ENCODE measurements at regions not wholly inside any gene's neighbourhood (a gene's known extent, or its start where the extent isn't known, plus 50 kb on each side); places are given as distances from the start of the nearest gene placed in this dataset.

- Mint-ChIP-seq H3K27me3 (no peaks in the 10 kb centered on the region), H3K36me3 (ENCODE audit: low read depth) (no peaks in the 10 kb centered on the region), H3K4me3 (no peak overlapping the region), H3K4me1 (ENCODE audit: low read depth) (no peaks in the 10 kb centered on the region), H3K9me3 (no peaks in the 10 kb centered on the region), H3K27ac (no peak overlapping the region)
- no peak for TF ChIP-seq CTCF (IDR thresholded peaks at IDR 0.05)
- ATAC-seq, result no peak
- ChIA-PET POLR2A (no interaction called here), CTCF (interaction anchor here (0.6 kb wide), 1 partner anchor 53 kb away, joined by 3 read pairs; no protein-coding TSS in a partner anchor)
- intact Hi-C loops (cut with micrococcal nuclease), result no loop called here
- DNase-seq, result no peak
These were observed 126.8 kb upstream of the MAP1LC3B2 start for GRCh38 chr12:116432314-116432750.

- H3K27ac Mint-ChIP-seq, result no peak overlapping the region
- intact Hi-C loops (cut with micrococcal nuclease), result no loop called here
- ChIA-PET CTCF (no interaction called here), POLR2A (no interaction called here)
- no peaks in the 10 kb centered on the region for H3K9me3 Mint-ChIP-seq
- ATAC-seq, result no peak
- TF ChIP-seq CTCF (IDR thresholded peaks at IDR 0.05), result no peak
- H3K27me3 Mint-ChIP-seq, result no peaks in the 10 kb centered on the region
- H3K4me3 Mint-ChIP-seq, result no peak overlapping the region
- no peak for DNase-seq
- H3K4me1 Mint-ChIP-seq (ENCODE audit: low read depth), result no peaks in the 10 kb centered on the region
- H3K36me3 Mint-ChIP-seq (ENCODE audit: low read depth), result no peaks in the 10 kb centered on the region
These were observed 125.9 kb upstream of the MAP1LC3B2 start for GRCh38 chr12:116433249-116433648.

GRCh38 chr12:116434155-116435011, 124.8 kb upstream of the MAP1LC3B2 start:
- Mint-ChIP-seq H3K4me1 (ENCODE audit: low read depth) (no peaks in the 10 kb centered on the region), H3K27ac (no peak overlapping the region), H3K36me3 (ENCODE audit: low read depth) (no peaks in the 10 kb centered on the region), H3K27me3 (no peaks in the 10 kb centered on the region), H3K4me3 (no peak overlapping the region), H3K9me3 (no peaks in the 10 kb centered on the region)
- ChIA-PET CTCF (no interaction called here), POLR2A (no interaction called here)
- ATAC-seq, result no peak
- no peak for DNase-seq
- intact Hi-C loops (cut with micrococcal nuclease), result no loop called here
- TF ChIP-seq CTCF (IDR thresholded peaks at IDR 0.05), result no peak

- no peaks in the 10 kb centered on the region for H3K36me3 Mint-ChIP-seq (ENCODE audit: low read depth)
- H3K4me1 Mint-ChIP-seq (ENCODE audit: low read depth), result no peaks in the 10 kb centered on the region
- DNase-seq (no peak), ATAC-seq (no peak)
- ChIA-PET CTCF (no interaction called here), POLR2A (interaction anchor here (0.5 kb wide), 1 partner anchor 47 kb away, joined by 4 read pairs; no protein-coding TSS in a partner anchor)
- TF ChIP-seq CTCF (IDR thresholded peaks at IDR 0.05), result no peak
- H3K27ac Mint-ChIP-seq, result no peak overlapping the region
- H3K9me3 Mint-ChIP-seq, result no peaks in the 10 kb centered on the region
- no peaks in the 10 kb centered on the region for H3K27me3 Mint-ChIP-seq
- intact Hi-C loops (cut with micrococcal nuclease), result no loop called here
- H3K4me3 Mint-ChIP-seq, result no peak overlapping the region
These were observed 123.2 kb upstream of the MAP1LC3B2 start for GRCh38 chr12:116435984-116436383.

- no peaks in the 10 kb centered on the region for H3K9me3 Mint-ChIP-seq
- intact Hi-C loops (cut with micrococcal nuclease), result no loop called here
- ATAC-seq (no peak), DNase-seq (no peak)
- no peaks in the 10 kb centered on the region for H3K36me3 Mint-ChIP-seq (ENCODE audit: low read depth)
- H3K4me3 Mint-ChIP-seq, result no peak overlapping the region
- H3K27me3 Mint-ChIP-seq, result no peaks in the 10 kb centered on the region
- no peak overlapping the region for H3K27ac Mint-ChIP-seq
- CTCF ChIA-PET, result no interaction called here
- H3K4me1 Mint-ChIP-seq (ENCODE audit: low read depth), result no peaks in the 10 kb centered on the region
- POLR2A ChIA-PET, result interaction anchor here (0.5 kb wide), 1 partner anchor 47 kb away, joined by 4 read pairs; no protein-coding TSS in a partner anchor
- no peak for TF ChIP-seq CTCF (IDR thresholded peaks at IDR 0.05)
These were observed 122.5 kb upstream of the MAP1LC3B2 start for GRCh38 chr12:116436561-116437249.
